GM23338 (cell line): ENCODE measurements at regions not wholly inside any gene's neighbourhood (a gene's known extent, or its start where the extent isn't known, plus 50 kb on each side); places are given as distances from the start of the nearest gene placed in this dataset.

Source experiments
- ATAC-seq: fragments of 200-7000 bp; cut with Tn5 transposase; 3 replicates; pipeline ENCODE4 v1.9.1; 2020
- DNase-seq: peaks from one replicate; pipeline ENCODE4 v3.0.0-alpha.2; 2015; ENCODE audit warnings: low spot score
- H2AFZ ChIP-seq: fragments of 200-600 bp; sonication (generic); 2 replicates; pipeline ENCODE4 v1.8.0; 2016; ENCODE audit warnings: antibody characterized with exemption, mild to moderate bottlenecking, moderate library complexity
- H3F3A ChIP-seq: fragments of 200-600 bp; sonication (generic); replicated peaks from 2 replicates; pipeline ENCODE4 v1.8.0; 2017; ENCODE audit warnings: antibody characterized with exemption, mixed run types, low read depth
- H3K27ac ChIP-seq: fragments of 200-600 bp; sonication (generic); 2 replicates; pipeline ENCODE4 v1.6.1; 2016; ENCODE audit warnings: low read depth
- H3K27me3 ChIP-seq: fragments of 200-600 bp; sonication (generic); 2 replicates; pipeline ENCODE4 v1.8.0; 2016; ENCODE audit warnings: mild to moderate bottlenecking, mixed run types, moderate library complexity; ENCODE audit not compliant: insufficient read depth
- H3K36me3 ChIP-seq: fragments of 200-600 bp; sonication (generic); 2 replicates; pipeline ENCODE4 v1.8.0; 2016; ENCODE audit warnings: mild to moderate bottlenecking; ENCODE audit not compliant: insufficient read depth
- H3K4me1 ChIP-seq: fragments of 200-600 bp; sonication (generic); 2 replicates; pipeline ENCODE4 v1.8.0; 2016; ENCODE audit warnings: mild to moderate bottlenecking, moderate library complexity; ENCODE audit not compliant: insufficient read depth
- H3K4me2 ChIP-seq: fragments of 200-600 bp; sonication (generic); 2 replicates; pipeline ENCODE4 v1.7.1; 2017; ENCODE audit warnings: mixed run types
- H3K4me3 ChIP-seq: fragments of 200-600 bp; sonication (generic); 2 replicates; pipeline ENCODE4 v1.6.1; 2016; ENCODE audit warnings: mixed run types
- H3K79me2 ChIP-seq: fragments of 200-600 bp; sonication (generic); replicated peaks from 2 replicates; pipeline ENCODE4 v1.8.0; 2017; ENCODE audit warnings: mild to moderate bottlenecking; ENCODE audit not compliant: insufficient read depth
- H3K9me2 ChIP-seq: fragments of 200-600 bp; sonication (generic); 2 replicates; pipeline ENCODE4 v1.8.0; 2017; ENCODE audit not compliant: insufficient read depth
- H4K20me1 ChIP-seq: fragments of 200-600 bp; sonication (generic); replicated peaks from 2 replicates; pipeline ENCODE4 v1.8.0; 2017; ENCODE audit warnings: mild to moderate bottlenecking; ENCODE audit not compliant: insufficient read depth
- H3K27ac Mint-ChIP-seq: 2 replicates; pipeline ENCODE4 v1.8.0; 2020; ENCODE audit warnings: inconsistent platforms, mild to moderate bottlenecking, moderate library complexity, mixed read lengths
- H3K27me3 Mint-ChIP-seq: 3 replicates; pipeline ENCODE4 v1.8.0; 2022; ENCODE audit warnings: low read depth, mild to moderate bottlenecking, moderate library complexity, mixed read lengths, inconsistent platforms; ENCODE audit not compliant: insufficient read depth, poor library complexity
- H3K36me3 Mint-ChIP-seq: 3 replicates; pipeline ENCODE4 v1.8.0; 2021; ENCODE audit warnings: low read depth, mild to moderate bottlenecking, inconsistent platforms, moderate library complexity, mixed read lengths
- H3K4me1 Mint-ChIP-seq: 3 replicates; pipeline ENCODE4 v1.8.0; 2020; ENCODE audit warnings: mild to moderate bottlenecking, inconsistent platforms, mixed read lengths
- H3K4me3 Mint-ChIP-seq: 3 replicates; pipeline ENCODE4 v1.8.0; 2021; ENCODE audit warnings: moderate library complexity, mild to moderate bottlenecking, inconsistent platforms, mixed read lengths
- H3K9me3 Mint-ChIP-seq: 3 replicates; pipeline ENCODE4 v1.8.0; 2020; ENCODE audit warnings: moderate library complexity, mild to moderate bottlenecking, inconsistent platforms, mixed read lengths
- EZH2phosphoT487 ChIP-seq: fragments of 200-600 bp; sonication (generic); IDR thresholded peaks from one replicate; pipeline ENCODE4 v1.8.1; 2018; ENCODE audit warnings: antibody characterized with exemption; ENCODE audit not compliant: unreplicated experiment
- NANOG ChIP-seq: IDR thresholded peaks from 2 replicates; pipeline ENCODE4 v1.6.1; 2016; ENCODE audit warnings: antibody characterized with exemption, borderline replicate concordance
- POLR2AphosphoS5 ChIP-seq: IDR thresholded peaks from 2 replicates; pipeline ENCODE4 v1.6.1; 2016; ENCODE audit warnings: antibody characterized with exemption, low read depth
- STAT1 ChIP-seq: IDR thresholded peaks from one replicate; pipeline ENCODE4 v1.6.1; 2016; ENCODE audit warnings: antibody characterized with exemption; ENCODE audit not compliant: unreplicated experiment
- ZNF114 ChIP-seq: fragments of 250-450 bp; sonication (Bioruptor Pico); IDR thresholded peaks from 2 replicates; pipeline ENCODE4 v1.5.0; 2020; ENCODE audit warnings: mild to moderate bottlenecking, moderate library complexity
- TF ChIP-seq, protein P1 (sequence below), 2 experiments: fragments of 200-600 bp in 1 of 2; sonication (generic) in 1 of 2; conservative IDR thresholded peaks; 2 replicates each; pipeline versions ENCODE4 v1.5.1 to v1.6.1; 2016 to 2017; ENCODE audit warnings: antibody characterized with exemption in 2 of 2, low read depth in 2 of 2, mild to moderate bottlenecking in 2 of 2, moderate library complexity in 1 of 2
- TF ChIP-seq, protein P2 (sequence below): IDR thresholded peaks from one replicate; pipeline ENCODE4 v1.6.1; 2018; ENCODE audit warnings: antibody characterized with exemption; ENCODE audit not compliant: unreplicated experiment
- TF ChIP-seq, protein P3 (sequence below): fragments of 250-450 bp; sonication (Bioruptor Pico); IDR thresholded peaks from 2 replicates; pipeline ENCODE4 v1.5.0; 2020; ENCODE audit warnings: mild to moderate bottlenecking, moderate library complexity

GRCh38 chr1:177833631-177834030 is 136.2 kb downstream of the SEC16B start (continued):
- no peak for TF ChIP-seq POLR2AphosphoS5
- TF ChIP-seq NANOG, result no peak
- TF ChIP-seq, protein P1, sequence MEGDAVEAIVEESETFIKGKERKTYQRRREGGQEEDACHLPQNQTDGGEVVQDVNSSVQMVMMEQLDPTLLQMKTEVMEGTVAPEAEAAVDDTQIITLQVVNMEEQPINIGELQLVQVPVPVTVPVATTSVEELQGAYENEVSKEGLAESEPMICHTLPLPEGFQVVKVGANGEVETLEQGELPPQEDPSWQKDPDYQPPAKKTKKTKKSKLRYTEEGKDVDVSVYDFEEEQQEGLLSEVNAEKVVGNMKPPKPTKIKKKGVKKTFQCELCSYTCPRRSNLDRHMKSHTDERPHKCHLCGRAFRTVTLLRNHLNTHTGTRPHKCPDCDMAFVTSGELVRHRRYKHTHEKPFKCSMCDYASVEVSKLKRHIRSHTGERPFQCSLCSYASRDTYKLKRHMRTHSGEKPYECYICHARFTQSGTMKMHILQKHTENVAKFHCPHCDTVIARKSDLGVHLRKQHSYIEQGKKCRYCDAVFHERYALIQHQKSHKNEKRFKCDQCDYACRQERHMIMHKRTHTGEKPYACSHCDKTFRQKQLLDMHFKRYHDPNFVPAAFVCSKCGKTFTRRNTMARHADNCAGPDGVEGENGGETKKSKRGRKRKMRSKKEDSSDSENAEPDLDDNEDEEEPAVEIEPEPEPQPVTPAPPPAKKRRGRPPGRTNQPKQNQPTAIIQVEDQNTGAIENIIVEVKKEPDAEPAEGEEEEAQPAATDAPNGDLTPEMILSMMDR (conservative IDR thresholded peaks at IDR 0.05; ENCODE audit: low read depth in 2 of 2), result no peak
- TF ChIP-seq ZNF114, result no peak
- no peak for TF ChIP-seq STAT1
- no peak for TF ChIP-seq EZH2phosphoT487

GRCh38 chr1:177830531-177831135 is 139.2 kb downstream of the SEC16B start:
- H3K79me2 ChIP-seq, result no peaks in the 10 kb centered on the region
- H3K27ac ChIP-seq, result no peak overlapping the region
- Mint-ChIP-seq H3K36me3 (no peaks in the 10 kb centered on the region), H3K27me3 (no peaks in the 10 kb centered on the region), H3K9me3 (no peaks in the 10 kb centered on the region), H3K27ac (no peak overlapping the region), H3K4me1 (no peaks in the 10 kb centered on the region), H3K4me3 (no peak overlapping the region)
- H3K9me2 ChIP-seq, result 0 out of 2 replicates have a peak, but pooled peaks cover 5% of the 10 kb centered on the region
- no peak overlapping the region for H2AFZ ChIP-seq
- no peaks in the 10 kb centered on the region for H3F3A ChIP-seq
- H3K27me3 ChIP-seq, result no peaks in the 10 kb centered on the region
- no peak overlapping the region for H3K4me2 ChIP-seq
- TF ChIP-seq, protein P2, sequence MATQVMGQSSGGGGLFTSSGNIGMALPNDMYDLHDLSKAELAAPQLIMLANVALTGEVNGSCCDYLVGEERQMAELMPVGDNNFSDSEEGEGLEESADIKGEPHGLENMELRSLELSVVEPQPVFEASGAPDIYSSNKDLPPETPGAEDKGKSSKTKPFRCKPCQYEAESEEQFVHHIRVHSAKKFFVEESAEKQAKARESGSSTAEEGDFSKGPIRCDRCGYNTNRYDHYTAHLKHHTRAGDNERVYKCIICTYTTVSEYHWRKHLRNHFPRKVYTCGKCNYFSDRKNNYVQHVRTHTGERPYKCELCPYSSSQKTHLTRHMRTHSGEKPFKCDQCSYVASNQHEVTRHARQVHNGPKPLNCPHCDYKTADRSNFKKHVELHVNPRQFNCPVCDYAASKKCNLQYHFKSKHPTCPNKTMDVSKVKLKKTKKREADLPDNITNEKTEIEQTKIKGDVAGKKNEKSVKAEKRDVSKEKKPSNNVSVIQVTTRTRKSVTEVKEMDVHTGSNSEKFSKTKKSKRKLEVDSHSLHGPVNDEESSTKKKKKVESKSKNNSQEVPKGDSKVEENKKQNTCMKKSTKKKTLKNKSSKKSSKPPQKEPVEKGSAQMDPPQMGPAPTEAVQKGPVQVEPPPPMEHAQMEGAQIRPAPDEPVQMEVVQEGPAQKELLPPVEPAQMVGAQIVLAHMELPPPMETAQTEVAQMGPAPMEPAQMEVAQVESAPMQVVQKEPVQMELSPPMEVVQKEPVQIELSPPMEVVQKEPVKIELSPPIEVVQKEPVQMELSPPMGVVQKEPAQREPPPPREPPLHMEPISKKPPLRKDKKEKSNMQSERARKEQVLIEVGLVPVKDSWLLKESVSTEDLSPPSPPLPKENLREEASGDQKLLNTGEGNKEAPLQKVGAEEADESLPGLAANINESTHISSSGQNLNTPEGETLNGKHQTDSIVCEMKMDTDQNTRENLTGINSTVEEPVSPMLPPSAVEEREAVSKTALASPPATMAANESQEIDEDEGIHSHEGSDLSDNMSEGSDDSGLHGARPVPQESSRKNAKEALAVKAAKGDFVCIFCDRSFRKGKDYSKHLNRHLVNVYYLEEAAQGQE, result no peak
- no peaks in the 10 kb centered on the region for H4K20me1 ChIP-seq
- DNase-seq (no peak), ATAC-seq (no peak)
- no peak overlapping the region for H3K4me3 ChIP-seq
- H3K36me3 ChIP-seq, result no peaks in the 10 kb centered on the region
- no peaks in the 10 kb centered on the region for H3K4me1 ChIP-seq

- no peaks in the 10 kb centered on the region for H3K27me3 ChIP-seq
- H4K20me1 ChIP-seq, result no peaks in the 10 kb centered on the region
- H2AFZ ChIP-seq, result no peak overlapping the region
- H3K79me2 ChIP-seq, result no peaks in the 10 kb centered on the region
- Mint-ChIP-seq H3K4me1 (no peaks in the 10 kb centered on the region), H3K9me3 (no peaks in the 10 kb centered on the region), H3K4me3 (no peak overlapping the region), H3K27ac (no peak overlapping the region), H3K27me3 (no peaks in the 10 kb centered on the region), H3K36me3 (no peaks in the 10 kb centered on the region)
- H3K4me2 ChIP-seq, result no peak overlapping the region
- H3K9me2 ChIP-seq, result peaks cover 3% of the 10 kb centered on the region; the same call in 1 of the 2 replicates
- DNase-seq, result no peak
- H3K27ac ChIP-seq, result no peak overlapping the region
- no peaks in the 10 kb centered on the region for H3K36me3 ChIP-seq
- ATAC-seq, result no peak
- H3F3A ChIP-seq, result no peaks in the 10 kb centered on the region
- H3K4me3 ChIP-seq, result no peak overlapping the region
- no peaks in the 10 kb centered on the region for H3K4me1 ChIP-seq
- TF ChIP-seq, protein P3, sequence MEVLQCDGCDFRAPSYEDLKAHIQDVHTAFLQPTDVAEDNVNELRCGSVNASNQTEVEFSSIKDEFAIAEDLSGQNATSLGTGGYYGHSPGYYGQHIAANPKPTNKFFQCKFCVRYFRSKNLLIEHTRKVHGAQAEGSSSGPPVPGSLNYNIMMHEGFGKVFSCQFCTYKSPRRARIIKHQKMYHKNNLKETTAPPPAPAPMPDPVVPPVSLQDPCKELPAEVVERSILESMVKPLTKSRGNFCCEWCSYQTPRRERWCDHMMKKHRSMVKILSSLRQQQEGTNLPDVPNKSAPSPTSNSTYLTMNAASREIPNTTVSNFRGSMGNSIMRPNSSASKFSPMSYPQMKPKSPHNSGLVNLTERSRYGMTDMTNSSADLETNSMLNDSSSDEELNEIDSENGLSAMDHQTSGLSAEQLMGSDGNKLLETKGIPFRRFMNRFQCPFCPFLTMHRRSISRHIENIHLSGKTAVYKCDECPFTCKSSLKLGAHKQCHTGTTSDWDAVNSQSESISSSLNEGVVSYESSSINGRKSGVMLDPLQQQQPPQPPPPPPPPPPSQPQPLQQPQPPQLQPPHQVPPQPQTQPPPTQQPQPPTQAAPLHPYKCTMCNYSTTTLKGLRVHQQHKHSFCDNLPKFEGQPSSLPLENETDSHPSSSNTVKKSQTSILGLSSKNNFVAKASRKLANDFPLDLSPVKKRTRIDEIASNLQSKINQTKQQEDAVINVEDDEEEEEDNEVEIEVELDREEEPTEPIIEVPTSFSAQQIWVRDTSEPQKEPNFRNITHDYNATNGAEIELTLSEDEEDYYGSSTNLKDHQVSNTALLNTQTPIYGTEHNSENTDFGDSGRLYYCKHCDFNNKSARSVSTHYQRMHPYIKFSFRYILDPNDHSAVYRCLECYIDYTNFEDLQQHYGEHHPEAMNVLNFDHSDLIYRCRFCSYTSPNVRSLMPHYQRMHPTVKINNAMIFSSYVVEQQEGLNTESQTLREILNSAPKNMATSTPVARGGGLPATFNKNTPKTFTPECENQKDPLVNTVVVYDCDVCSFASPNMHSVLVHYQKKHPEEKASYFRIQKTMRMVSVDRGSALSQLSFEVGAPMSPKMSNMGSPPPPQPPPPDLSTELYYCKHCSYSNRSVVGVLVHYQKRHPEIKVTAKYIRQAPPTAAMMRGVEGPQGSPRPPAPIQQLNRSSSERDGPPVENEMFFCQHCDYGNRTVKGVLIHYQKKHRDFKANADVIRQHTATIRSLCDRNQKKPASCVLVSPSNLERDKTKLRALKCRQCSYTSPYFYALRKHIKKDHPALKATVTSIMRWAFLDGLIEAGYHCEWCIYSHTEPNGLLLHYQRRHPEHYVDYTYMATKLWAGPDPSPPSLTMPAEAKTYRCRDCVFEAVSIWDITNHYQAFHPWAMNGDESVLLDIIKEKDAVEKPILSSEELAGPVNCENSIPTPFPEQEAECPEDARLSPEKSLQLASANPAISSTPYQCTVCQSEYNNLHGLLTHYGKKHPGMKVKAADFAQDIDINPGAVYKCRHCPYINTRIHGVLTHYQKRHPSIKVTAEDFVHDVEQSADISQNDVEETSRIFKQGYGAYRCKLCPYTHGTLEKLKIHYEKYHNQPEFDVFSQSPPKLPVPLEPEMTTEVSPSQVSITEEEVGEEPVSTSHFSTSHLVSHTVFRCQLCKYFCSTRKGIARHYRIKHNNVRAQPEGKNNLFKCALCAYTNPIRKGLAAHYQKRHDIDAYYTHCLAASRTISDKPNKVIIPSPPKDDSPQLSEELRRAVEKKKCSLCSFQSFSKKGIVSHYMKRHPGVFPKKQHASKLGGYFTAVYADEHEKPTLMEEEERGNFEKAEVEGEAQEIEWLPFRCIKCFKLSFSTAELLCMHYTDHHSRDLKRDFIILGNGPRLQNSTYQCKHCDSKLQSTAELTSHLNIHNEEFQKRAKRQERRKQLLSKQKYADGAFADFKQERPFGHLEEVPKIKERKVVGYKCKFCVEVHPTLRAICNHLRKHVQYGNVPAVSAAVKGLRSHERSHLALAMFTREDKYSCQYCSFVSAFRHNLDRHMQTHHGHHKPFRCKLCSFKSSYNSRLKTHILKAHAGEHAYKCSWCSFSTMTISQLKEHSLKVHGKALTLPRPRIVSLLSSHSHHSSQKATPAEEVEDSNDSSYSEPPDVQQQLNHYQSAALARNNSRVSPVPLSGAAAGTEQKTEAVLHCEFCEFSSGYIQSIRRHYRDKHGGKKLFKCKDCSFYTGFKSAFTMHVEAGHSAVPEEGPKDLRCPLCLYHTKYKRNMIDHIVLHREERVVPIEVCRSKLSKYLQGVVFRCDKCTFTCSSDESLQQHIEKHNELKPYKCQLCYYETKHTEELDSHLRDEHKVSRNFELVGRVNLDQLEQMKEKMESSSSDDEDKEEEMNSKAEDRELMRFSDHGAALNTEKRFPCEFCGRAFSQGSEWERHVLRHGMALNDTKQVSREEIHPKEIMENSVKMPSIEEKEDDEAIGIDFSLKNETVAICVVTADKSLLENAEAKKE, result no peak
Observed at GRCh38 chr1:177825276-177825901, 144.5 kb downstream of the SEC16B start.
